Pancreas (tissue), 10 donors: ENCODE measurements at regions not wholly inside any gene's neighbourhood (a gene's known extent, or its start where the extent isn't known, plus 50 kb on each side); places are given as distances from the start of the nearest gene placed in this dataset.

Source experiments
- ATAC-seq, 4 donors: fragments of 200-7000 bp; cut with Tn5 transposase; one replicate each; pipeline versions ENCODE4 v1.8.0 to v1.9.1; 2020; ENCODE audit warnings: mild to moderate bottlenecking in 4 of 4, moderate library complexity in 4 of 4
- DNase-seq, 6 donors: peaks; one replicate each; pipeline ENCODE4 v3.0.0-alpha.2; 2020
- FAIRE-seq: peaks from 2 replicates; lab custom pipeline; 2012; peaks lifted over from hg19 to GRCh38; lab: Jason Lieb, UNC
- H3K27ac ChIP-seq, 4 donors: fragments of 200-600 bp; sonication (generic); 1 replicate in 3 of 4; 2 replicates in 1 of 4; pipeline versions ENCODE4 v1.5.0 to v1.8.0; 2020
- H3K27me3 ChIP-seq, 4 donors: fragments of 200-600 bp; one replicate each; pipeline ENCODE4 v1.8.0; 2021
- H3K36me3 ChIP-seq, 3 donors: fragments of 200-600 bp; sonication (generic) in 1 of 3; one replicate each; pipeline versions ENCODE4 v1.5.0 to v1.8.0; 2020 to 2021
- H3K4me1 ChIP-seq, 3 donors: fragments of 200-600 bp; one replicate each; pipeline ENCODE4 v1.8.0; 2021
- H3K4me3 ChIP-seq, 4 donors: fragments of 200-600 bp; sonication (generic) in 2 of 4; one replicate each; pipeline versions ENCODE4 v1.5.0 to v1.8.0; 2020 to 2021
- H3K9me3 ChIP-seq, 4 donors: fragments of 200-600 bp; one replicate each; pipeline ENCODE4 v1.8.0; 2021
- CTCF ChIP-seq, 4 donors: fragments of 200-600 bp; sonication (generic) in 3 of 4; IDR thresholded peaks; one replicate each; pipeline versions ENCODE4 v1.5.0 to v1.8.0; 2021; ENCODE audit warnings: antibody characterized with exemption in 4 of 4
- WGBS, 2 donors: extraction: QIAGEN DNeasy Blood & Tissue Kit; methylation state at CpG; one replicate each; pipeline ENCODE4 v1.1.7; 2013; 5-methylcytosine and 5-hydroxymethylcytosine counted together
- intact Hi-C, 3 donors: fragments of 100-400 bp; cut with DNase I; formaldehyde crosslinking; loops; one replicate each; pipeline versions ENCODE4 v1.11.1 to v1.14.2; 2022
- donor health status: healthy with polysubstance abuse.
- donor health status: DM: no; HTN: no; CAD: no; lungs with moderate emphysema.
- donor health status: DM: no; HTN: no; CAD: no.
- donor health status: control.
- donor health status: control.
- donor health status: Bipolar disorder and iron deficiency.
- donor health status: DM: yes; HTN: yes; CAD: no.
- donor health status: DM: no; HTN: no; CAD: no.
- donor health status: DM: no; HTN: no; CAD: no.
- donor health status: DM: yes; HTN: yes; CAD: no.

GRCh38 chr6:163710532-163711470 is 296.3 kb downstream of the QKI start:
- ATAC-seq, result no peak

GRCh38 chr6:163709693-163710092 is 295.2 kb downstream of the QKI start:
- Histone ChIP-seq H3K36me3 (no peaks in the 10 kb centered on the region), H3K4me3 (no peak overlapping the region), H3K9me3 (no peaks in the 10 kb centered on the region), H3K27me3 (no peaks in the 10 kb centered on the region), H3K27ac (no peak overlapping the region), H3K4me1 (no peaks in the 10 kb centered on the region)
- ATAC-seq (no peak), DNase-seq (no peak), FAIRE-seq (no peak)
- no peak for TF ChIP-seq CTCF (IDR thresholded peaks at IDR 0.05)
- 53 to 56% methylated on average over 3 of the region's 3 CpGs for WGBS, 2 donors
- intact Hi-C loops, result no loop called here

More at GRCh38 chr6:163710532-163711470, 296.3 kb downstream of the QKI start:
- DNase-seq (no peak), FAIRE-seq (no peak)
- no peaks in the 10 kb centered on the region for H3K27me3 ChIP-seq
- no peak for TF ChIP-seq CTCF (IDR thresholded peaks at IDR 0.05)
- H3K36me3 ChIP-seq, result no peaks in the 10 kb centered on the region
- intact Hi-C loops, result no loop called here
- 50 to 55% methylated on average over 13 of the region's 13 CpGs for WGBS, 2 donors
- H3K9me3 ChIP-seq, result no peaks in the 10 kb centered on the region
- no peak overlapping the region for H3K4me3 ChIP-seq
- no peak overlapping the region for H3K27ac ChIP-seq
- H3K4me1 ChIP-seq, result no peaks in the 10 kb centered on the region

GRCh38 chr6:163709255-163709654 is 294.7 kb downstream of the QKI start:
- Histone ChIP-seq H3K9me3 (no peaks in the 10 kb centered on the region), H3K36me3 (no peaks in the 10 kb centered on the region), H3K4me3 (no peak overlapping the region), H3K4me1 (no peaks in the 10 kb centered on the region), H3K27me3 (no peaks in the 10 kb centered on the region), H3K27ac (no peak overlapping the region)
- intact Hi-C loops, result no loop called here
- no peak for FAIRE-seq
- DNase-seq, result no peak
- no peak for ATAC-seq
- 62 to 72% methylated on average over 6 of the region's 6 CpGs for WGBS, 2 donors
- TF ChIP-seq CTCF (IDR thresholded peaks at IDR 0.05), result no peak

GRCh38 chr6:163708466-163708865 is 293.9 kb downstream of the QKI start:
- Histone ChIP-seq H3K27me3 (no peaks in the 10 kb centered on the region), H3K36me3 (no peaks in the 10 kb centered on the region), H3K9me3 (no peaks in the 10 kb centered on the region), H3K4me3 (no peak overlapping the region), H3K4me1 (no peaks in the 10 kb centered on the region), H3K27ac (no peak overlapping the region)
- intact Hi-C loops, result no loop called here
- 66 to 74% methylated on average over 7 of the region's 7 CpGs for WGBS, 2 donors
- no peak for FAIRE-seq
- ATAC-seq, result no peak
- no peak for TF ChIP-seq CTCF (IDR thresholded peaks at IDR 0.05)
- no peak for DNase-seq
